Daoy (cell line): ENCODE measurements at regions not wholly inside any gene's neighbourhood (a gene's known extent, or its start where the extent isn't known, plus 50 kb on each side); places are given as distances from the start of the nearest gene placed in this dataset.
"Not testable (repeated sequence)": the region's sequence is repeated elsewhere in the genome, so short reads cannot be mapped to it uniquely, and the experiment has no call there.

Experiments
- DNase-seq: peaks from one replicate; pipeline ENCODE4 v3.0.0-alpha.2; 2015; ENCODE audit warnings: low read depth

DNA sequence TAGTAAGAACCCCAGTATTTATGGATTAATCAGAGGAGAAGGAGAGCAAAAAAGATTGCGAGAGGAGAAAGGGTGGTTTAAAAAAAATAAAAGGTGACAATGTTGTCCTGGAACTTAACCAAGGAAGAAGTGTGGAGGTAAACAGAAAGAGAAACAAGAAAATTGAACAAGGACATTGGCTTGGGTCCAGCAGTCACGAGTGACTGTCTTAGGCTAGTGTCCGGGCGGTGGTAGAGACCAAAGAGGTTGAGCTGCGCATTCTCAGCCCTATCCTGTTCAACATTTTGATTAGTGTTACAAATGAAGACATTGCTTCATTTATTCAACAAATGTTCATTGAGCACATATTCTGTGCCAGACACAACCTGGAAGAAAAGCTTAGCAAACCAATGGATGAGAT, 329.9 kb downstream of the FGFR2 start:
- no peak for DNase-seq

DNA sequence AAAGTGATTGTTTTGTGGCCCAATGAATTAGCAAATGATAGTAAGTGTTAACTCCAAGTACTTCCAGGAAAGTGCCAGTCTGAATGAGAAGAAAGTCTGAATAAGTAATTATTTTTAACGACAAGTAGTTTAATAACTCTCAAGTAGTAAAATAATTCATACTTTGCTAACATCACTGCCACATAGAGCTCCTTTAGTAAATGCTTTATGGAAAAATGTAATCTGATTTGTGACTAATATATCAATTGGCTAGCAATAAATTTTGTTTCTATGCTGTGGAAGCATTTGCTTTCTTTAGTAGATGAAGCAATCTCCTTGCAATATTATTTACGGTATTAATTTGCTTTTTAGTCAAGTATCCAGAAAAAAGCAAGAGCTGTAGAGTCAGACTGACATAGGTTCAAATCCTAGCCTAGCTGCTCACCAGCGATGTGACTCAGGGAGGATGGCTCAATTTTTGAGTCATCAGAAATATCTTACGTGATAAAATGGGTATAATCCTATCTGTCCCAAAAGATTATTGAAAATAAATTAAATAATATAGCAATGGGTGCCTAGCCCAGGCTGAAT, 329.3 kb downstream of the FGFR2 start:
- no peak for DNase-seq

DNA sequence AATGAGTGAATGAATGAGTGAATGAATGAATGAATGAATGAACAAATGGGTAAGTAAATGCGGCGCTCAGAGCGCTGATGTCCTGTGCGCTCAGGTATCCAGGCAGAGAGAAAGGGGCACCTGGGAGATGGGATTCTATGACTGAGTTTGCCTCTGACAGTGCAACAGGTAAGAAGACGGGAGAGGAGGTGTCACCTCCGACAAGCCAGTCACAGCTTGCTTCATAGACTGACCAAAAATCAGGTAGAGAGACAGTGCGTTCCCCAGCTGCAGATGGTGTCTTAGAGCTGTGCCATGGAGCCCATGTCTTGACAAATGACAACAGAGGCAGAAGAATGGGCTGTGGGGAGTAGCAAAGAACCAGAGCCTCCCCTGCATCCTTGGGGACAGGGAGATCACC, 327.3 kb downstream of the FGFR2 start:
- DNase-seq: no peak

GRCh38 chr10:121276046-121276445, 322.2 kb downstream of the FGFR2 start:
- DNase-seq: no peak

DNA sequence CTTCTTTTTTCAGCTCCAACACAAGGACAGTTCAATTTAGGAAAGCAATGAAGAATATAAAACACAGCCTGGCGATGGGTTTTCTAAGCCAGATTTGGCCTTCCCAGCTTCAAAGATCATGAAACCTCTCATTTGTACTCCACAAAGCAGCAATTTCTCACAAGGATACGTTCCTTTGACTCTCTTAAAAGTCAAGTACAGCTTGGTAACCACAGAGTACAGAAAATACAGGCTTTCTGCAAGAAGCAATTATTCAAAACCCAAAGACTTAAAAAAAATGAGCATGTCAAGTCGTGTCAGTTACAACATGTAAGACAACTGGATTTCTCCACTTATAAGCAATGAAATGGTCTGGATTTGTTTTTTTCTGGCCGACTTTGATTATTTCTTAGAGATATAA, 321.4 kb downstream of the FGFR2 start:
- no peak for DNase-seq

- DNase-seq: not testable (repeated sequence)
Measured at GRCh38 chr10:121278386-121278785, 319.9 kb downstream of the FGFR2 start.

DNA sequence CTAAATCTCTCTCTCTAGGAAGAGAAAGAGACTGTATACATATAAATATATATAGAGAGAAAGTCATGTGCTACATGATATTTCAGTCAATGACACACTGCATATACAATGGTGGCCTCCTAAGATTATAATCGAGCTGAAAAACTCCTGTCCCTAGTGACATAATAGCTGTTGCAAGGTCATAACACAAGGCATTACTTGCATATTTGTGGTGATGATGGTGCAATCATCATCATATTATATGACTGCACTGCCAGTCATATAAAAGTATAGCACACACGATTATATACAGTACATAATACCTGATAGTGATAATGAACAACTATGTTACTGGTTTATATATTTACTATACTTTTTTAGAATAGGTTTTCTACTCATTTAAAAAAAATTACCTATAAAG, 316.7 kb downstream of the FGFR2 start:
- DNase-seq: no peak

DNA sequence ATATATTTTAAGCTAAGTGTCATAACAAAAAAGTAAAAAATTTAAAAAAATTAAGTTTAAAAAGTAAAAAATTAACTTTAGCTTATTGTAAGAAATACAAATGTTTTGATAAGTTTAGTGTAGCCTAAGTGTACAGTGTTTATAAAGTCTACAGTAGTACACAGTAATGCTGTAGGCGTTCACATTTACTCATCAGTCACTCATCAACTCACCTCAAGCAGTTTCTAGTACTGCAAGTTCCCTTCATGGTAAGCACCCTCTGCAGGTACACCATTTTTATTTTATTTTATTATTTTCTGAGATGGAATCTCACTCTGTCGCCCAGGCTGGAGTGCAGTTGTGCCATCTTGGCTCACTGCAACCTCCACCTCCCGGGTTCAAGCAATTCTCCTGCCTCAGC, 316.0 kb downstream of the FGFR2 start:
- no peak for DNase-seq

DNA sequence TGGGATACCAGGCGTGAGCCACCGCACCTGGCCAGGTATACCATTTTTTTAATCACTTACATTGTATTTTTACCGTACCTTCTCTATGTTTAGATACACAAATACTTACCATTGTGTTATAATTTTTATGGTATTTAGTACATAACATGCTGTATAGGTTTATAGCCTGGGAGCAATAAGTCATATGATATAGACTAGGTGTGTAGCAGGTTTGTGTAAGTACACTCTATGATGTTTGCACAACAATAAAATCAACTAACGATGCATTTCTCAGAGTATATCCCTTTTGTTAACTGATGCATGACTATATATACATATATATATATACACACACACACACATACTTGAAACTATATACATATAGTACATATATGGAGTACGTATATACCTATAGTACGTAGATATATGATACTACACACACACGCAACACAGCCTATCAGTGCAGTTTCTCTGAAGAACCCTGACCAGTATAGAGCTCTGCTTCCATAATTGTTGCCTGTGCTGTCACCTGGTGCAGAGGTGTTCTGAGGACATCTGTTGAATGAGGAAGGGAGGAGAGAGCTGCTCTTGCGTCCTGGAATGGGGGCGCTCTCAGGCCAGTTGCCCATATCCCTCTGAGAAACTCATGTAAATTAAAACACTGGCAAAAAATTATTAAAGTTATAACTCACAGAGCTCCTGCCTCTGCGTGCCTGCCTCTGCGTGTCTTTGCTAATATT, 315.3 kb downstream of the FGFR2 start:
- no peak for DNase-seq

GRCh38 chr10:121284936-121285335, 313.3 kb downstream of the FGFR2 start:
- DNase-seq: no peak

- no peak for DNase-seq
Measured at GRCh38 chr10:121285406-121286196, 312.6 kb downstream of the FGFR2 start.

DNA sequence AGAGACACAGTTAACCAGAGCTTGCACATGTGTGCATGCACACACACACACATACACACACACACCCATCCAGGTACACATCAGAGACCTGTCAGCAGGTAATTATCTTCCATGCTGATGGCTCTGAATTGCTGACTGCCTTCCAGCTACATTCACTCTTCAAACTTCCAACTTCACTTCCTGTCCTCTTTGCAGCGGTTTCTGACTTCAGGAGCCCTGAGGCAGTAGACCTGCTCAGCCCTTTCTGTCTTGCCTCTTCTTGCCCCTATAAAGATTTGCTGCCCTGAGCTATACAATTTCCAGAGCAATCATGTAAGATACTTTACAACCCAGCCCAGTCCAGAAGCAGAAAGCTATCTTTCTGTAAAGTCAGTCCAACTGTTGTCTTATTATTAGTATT, 310.2 kb downstream of the FGFR2 start:
- no peak for DNase-seq

DNA sequence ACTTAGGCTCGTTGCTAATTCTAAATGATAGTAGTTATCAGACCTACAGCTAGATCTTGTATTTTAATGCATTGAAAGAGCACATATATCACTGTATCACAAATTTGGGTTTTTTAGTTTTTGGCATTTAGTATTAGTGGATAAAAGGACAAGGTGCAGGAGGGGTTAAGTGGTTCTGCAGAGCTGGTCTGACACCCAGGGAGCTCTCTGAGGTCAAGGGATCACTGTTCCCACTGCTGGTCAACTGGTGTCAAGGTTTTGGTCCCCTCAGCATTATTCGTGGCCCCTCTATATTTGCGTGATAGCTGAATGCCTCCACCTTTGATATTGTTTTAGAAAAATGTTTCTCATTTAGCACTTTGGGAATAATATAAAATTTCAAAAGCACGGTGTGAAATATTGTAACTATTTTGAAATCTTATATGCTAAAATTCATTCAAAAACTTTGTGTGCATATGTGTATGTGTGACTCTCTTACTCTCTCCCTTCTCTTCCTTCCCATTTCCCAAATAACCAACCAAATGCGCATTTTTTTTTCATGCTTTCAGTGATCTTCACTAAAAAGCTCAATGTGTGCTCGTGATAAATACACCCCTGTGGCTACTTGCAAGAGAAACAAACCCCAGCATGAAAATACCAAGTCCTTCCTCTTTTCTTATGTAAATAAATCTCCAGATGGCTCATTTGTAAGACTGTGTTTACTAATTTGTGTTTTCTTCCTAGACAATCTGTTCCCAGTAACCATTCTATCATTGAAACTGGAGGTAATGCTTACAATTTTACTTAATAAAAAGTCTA, 309.2 kb downstream of the FGFR2 start:
- DNase-seq: no peak

DNA sequence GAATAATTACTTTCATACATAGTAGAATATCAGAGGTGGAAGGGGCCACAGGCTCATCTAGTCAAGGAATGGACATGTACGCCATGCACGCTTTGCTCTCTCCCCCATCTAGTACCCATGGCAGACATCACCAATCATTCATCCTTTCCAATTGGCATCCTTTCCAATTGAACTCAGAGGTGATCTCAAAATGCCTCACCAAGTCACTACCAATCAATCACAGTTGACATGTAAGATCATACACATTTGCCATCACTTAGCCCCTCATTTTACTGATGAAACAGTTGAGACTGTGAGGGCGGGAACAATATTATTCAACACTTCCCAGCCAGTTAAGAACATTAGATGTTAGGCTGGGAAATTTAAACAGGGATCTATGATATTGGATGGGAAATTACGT, 308.4 kb downstream of the FGFR2 start:
- no peak for DNase-seq

GRCh38 chr10:121290674-121291073, 307.6 kb downstream of the FGFR2 start:
- no peak for DNase-seq

DNA sequence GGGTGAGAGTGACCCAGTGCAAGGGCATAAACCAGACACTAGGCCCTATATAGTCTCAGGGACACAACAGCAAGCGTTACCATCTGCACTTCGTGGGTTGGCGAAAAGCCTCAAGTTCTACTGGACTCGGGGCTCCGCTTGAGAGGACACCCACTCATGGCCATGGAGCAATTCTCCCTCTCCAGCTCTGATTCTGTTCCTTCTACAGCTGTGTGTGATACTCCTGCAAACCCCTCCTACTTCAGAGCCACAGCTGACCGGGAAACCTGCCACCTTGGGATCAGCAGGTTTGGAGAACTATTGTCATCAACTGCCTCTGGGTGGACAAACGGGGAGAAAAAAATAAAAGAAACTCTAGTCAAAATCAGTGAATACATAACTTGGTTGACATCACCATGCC, 306.9 kb downstream of the FGFR2 start:
- DNase-seq: no peak

GRCh38 chr10:121291823-121292222, 306.4 kb downstream of the FGFR2 start:
- no peak for DNase-seq

DNA sequence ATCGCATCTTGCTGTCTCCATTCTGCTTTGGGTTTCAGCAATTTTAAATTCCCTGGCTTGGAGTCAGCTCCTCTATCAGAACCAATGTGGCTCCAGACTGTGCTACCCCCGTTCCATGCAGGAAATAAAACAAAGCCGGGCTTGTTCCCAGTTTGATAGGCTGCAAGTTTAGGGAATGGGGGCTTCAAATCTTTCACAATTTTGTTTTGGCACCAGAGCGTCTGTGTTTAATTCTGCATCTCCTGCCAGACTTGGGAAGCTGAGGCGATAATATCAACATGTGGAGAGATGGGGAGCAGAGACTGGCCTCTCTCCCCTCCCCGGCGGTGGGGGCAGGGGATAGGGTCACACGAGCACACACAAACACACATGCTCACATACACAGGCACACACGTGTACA, 305.9 kb downstream of the FGFR2 start:
- DNase-seq: no peak

GRCh38 chr10:121293110-121293509, 305.1 kb downstream of the FGFR2 start:
- DNase-seq: no peak

DNA sequence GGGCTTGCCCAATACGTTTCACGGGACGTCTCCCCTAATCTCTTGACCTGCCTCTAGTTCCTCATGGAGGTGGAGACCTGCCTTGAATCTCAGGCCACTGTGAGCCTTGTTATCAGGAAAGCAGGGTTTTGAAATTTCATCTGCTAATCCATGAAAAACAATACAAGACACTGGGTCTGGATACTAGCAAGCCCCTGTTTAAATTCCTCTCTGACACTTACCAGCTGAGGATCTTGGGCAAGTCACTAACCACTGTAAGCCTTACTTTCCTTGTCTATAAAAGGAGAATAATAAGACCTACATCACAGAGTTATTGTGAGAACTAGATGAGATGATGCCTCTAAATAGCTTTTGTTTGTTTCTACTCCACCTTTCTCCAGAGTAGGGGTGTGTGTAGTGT, 303.6 kb downstream of the FGFR2 start:
- no peak for DNase-seq

GRCh38 chr10:121296378-121296777, 301.9 kb downstream of the FGFR2 start:
- DNase-seq: no peak

DNA sequence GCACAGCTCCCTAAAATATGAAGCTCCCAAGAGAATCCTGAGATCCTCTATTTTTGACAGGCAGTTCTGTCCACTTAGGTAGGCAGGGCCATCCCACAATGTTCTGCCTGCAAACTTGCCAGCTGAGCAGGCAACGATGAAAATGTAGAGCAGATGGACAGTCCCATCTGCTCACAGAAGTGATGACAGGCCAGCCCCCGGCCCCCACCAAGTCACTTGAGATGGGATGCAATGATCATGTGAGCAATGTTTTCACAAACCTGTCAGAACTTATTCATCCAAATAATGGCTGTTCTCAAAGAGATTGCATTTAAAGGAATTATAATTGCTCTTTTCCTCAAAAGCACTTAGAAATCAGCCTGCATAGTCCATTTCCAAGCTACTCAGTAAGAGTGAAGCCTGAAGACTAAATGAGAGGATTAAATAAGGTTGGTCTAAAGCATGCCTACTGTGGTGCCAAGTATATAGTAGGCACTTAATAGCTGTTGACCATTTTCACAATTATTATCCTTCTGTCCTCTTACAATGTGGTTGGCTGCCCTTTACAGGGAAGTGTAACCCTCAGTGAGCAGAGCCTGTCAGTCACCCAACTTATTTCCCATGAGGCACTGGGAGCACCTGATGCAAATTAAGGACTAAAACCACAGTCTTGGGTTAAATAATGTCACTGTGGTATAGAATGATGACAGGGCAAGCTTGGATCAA, 301.2 kb downstream of the FGFR2 start:
- no peak for DNase-seq
